Right lobe of liver (tissue), 4 donors: ENCODE measurements at regions not wholly inside any gene's neighbourhood (a gene's known extent, or its start where the extent isn't known, plus 50 kb on each side); places are given as distances from the start of the nearest gene placed in this dataset.
"Not testable (repeated sequence)": the region's sequence is repeated elsewhere in the genome, so short reads cannot be mapped to it uniquely, and the experiment has no call there.

Source experiments
- CTCF ChIP-seq, 4 donors: fragments of 200-600 bp in 3 of 4; fragments of 450-650 bp in 1 of 4; IDR thresholded peaks; one replicate each; pipeline versions ENCODE4 v1.5.1 to v1.8.0; 2016 to 2022; ENCODE audit warnings: antibody characterized with exemption in 4 of 4, mild to moderate bottlenecking in 2 of 4
- POLR2A ChIP-seq: fragments of 450-650 bp; IDR thresholded peaks from one replicate; pipeline ENCODE4 v1.6.1; 2017; ENCODE audit warnings: antibody characterized with exemption, mild to moderate bottlenecking
- donor health status: DM: no; HTN: no; CAD: no.
- donor health status: DM: no; HTN: no; CAD: no.
- donor health status: DM: no; HTN: yes; CAD: no.

DNA sequence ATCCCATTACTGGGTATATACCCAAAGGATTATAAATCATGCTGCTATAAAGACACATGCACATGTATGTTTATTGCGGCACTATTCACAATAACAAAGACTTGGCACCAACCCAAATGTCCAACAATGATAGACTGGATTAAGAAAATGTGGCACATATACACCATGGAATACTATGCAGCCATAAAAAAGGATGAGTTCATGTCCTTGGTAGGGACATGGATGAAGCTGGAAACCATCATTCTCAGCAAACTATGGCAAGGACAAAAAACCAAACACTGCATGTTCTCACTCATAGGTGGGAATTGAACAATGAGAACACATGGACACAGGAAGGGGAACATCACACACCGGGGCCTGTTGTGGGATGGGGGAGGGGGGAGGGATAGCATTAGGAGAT, 373.4 kb downstream of the SFMBT2 start:
- TF ChIP-seq CTCF (IDR thresholded peaks at IDR 0.05); POLR2A: not testable (repeated sequence)
